Stimulated activated CD4-positive, alpha-beta T cell treated with anti-CD3 and anti-CD28 coated beads, Interleukin-2, amount 100 ng/mL, for 24 hours (primary cell): ENCODE measurements at regions not wholly inside any gene's neighbourhood (a gene's known extent, or its start where the extent isn't known, plus 50 kb on each side); places are given as distances from the start of the nearest gene placed in this dataset.

Source experiments
- DNase-seq, 2 donors: peaks; one replicate each; pipeline ENCODE4 v3.0.0-alpha.2; 2020

GRCh38 chr4:63020661-63021060 lies 1388.6 kb downstream of the TECRL start:
- no peak for DNase-seq

DNA sequence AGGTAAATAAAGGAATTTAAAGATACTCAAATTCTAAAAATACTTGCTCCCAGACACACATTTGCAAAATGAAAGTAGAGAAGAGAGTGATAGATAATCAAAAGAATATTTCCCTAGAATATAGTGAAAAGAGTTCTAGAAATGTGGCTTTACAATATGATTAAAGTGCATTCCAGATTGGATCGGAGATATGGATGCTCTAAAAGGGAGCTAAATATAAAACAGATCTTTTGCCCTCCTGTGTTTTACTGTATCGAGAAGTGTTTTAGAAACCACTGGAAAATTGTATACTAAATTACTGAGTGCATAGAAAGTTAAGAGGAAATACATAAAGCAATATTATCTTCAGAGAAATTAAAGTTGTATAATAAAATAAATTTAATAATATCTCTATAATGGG lies 1392.0 kb downstream of the TECRL start:
- no peak for DNase-seq

- DNase-seq = no peak
Observed at GRCh38 chr4:62970846-62971245, 1438.4 kb downstream of the TECRL start.

- DNase-seq = no peak
Observed at GRCh38 chr4:62960415-62960814, 1448.8 kb downstream of the TECRL start.

- no peak for DNase-seq
Observed at GRCh38 chr4:62953752-62954151, 1455.5 kb downstream of the TECRL start.

DNA sequence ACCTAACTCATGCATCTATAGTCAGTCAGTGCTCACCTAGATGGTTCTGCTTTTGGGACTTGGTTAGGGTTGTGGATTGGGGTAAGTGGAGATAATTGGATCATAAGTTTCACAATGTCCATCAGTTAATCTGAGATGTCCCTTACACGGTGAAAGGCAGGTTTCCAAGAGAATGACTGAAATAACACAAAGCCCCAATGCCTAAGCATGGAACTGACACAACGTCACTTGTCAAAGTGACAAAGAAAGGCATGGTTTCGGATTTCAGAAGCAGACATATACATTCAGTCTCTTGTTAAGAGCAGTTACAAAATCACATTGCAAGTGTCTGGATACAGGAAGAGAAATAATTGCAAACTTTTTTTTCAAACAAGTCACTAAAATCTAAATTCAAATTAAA lies 1456.9 kb downstream of the TECRL start:
- DNase-seq = no peak

DNA sequence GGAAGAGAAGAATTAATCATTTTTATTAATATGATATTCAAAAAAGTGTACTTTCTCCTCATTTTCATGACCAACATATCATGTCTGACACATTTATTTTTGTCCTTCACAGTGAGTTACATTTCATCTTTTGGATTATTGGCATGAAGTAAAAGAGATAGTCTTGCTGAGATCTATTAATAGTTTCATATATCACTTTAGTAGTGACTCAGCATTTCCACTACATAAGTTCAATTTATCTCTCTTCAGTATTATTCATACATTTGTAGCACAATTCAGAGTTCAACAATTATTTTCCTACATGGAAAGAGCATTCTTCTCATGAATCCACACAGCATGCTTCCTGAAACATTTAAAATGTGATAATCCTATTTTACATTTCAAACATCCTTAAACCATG lies 1461.1 kb downstream of the TECRL start:
- DNase-seq = no peak

DNA sequence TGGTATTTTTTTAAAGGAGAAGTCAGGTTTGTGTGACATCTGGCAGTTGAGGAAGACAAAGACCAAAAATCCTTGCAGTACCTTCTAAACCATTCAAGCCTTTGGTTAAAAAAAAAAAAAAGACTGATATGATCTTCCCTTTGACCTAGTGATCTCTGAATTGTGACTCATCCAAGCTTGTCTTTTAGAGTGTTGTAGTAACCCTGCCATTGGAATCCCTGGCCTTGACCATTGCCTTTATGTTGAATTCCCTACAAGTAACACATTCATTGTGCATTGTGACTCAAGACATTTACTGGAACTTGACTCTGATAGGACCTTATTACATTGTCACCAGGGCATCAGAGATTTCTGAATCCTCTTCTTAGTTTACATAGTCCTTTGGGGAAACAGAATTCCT lies 1469.0 kb downstream of the TECRL start:
- no peak for DNase-seq

- DNase-seq = no peak
Observed at GRCh38 chr4:62930884-62931283, 1478.4 kb downstream of the TECRL start.

DNA sequence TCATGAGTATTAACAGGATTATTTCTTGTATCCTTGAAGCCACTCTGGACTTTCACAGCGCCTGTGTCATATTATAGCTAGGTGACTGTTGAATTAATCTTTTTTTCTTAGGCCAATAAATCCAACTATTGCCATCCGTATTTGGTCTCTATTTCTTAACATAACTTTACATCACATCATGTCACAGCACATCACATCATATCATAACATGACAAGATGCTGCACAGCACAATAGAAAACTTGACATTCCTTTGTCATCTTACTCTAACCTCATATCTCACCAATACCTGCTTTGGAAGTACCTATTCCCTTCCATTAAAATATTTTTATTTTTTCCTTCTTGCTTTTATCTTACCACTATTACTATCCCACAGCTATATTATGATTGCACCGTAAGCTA lies 1480.8 kb downstream of the TECRL start:
- no peak for DNase-seq

DNA sequence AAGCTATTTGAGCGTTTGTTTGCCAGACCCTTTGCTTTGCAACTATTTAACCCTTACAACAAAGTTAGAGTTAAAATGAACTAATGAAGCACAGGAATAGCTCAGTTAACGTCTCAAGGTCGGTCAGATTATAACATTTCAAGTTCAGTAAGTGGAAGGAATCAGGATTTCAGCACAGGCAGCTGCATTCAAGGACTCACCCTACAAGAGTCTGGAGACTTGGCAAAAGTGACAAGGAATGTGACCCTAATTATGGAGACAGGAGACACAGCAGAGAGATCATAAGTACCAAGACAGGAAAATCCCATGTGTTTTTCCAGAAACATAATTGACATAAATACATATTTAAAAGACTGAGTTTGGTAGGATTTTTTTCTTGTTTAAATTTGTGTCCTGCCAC lies 1481.7 kb downstream of the TECRL start:
- DNase-seq = no peak

DNA sequence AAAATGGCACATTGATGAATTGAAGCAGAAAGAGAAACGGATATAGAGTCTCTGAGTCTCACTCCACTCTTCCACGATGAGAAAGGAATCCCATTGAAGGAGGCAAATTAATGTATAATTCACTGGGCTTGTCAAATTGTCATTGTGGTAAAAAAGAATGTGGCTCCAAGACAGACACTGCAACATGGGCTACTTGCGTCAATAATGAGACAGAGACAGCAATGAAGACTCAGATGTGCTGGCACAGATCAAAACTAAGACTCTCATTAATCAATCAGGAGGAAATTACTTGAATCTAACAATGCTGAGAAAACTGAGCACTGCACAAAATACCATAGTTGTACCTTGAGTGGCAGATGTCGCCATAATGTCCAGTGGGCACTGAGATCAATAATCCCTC lies 1485.5 kb downstream of the TECRL start:
- no peak for DNase-seq

DNA sequence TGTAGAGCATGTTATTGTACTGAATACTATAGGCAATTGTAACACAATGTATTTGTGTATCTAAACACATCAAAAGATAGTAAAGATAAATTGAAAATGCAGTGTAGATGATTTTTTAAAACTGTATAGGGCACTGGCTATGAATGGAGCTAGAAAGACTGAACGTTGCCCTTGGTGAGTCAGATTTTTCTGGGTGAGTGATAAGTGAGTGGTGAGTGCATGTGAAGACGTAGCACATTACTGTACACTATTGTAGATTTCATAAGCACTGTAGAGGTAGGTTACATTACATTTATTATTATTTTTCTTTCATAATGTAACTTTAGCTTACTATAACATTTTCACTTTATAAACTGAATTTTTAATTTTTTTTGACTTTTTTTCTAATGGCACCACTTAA lies 1491.6 kb downstream of the TECRL start:
- DNase-seq = no peak

GRCh38 chr4:62914758-62915157 lies 1494.5 kb downstream of the TECRL start:
- DNase-seq = no peak

- DNase-seq = no peak
Observed at GRCh38 chr4:62913065-62913464, 1496.2 kb downstream of the TECRL start.

GRCh38 chr4:62912531-62912930 lies 1496.7 kb downstream of the TECRL start:
- no peak for DNase-seq

GRCh38 chr4:62909238-62909637 lies 1500.0 kb downstream of the TECRL start:
- no peak for DNase-seq

DNA sequence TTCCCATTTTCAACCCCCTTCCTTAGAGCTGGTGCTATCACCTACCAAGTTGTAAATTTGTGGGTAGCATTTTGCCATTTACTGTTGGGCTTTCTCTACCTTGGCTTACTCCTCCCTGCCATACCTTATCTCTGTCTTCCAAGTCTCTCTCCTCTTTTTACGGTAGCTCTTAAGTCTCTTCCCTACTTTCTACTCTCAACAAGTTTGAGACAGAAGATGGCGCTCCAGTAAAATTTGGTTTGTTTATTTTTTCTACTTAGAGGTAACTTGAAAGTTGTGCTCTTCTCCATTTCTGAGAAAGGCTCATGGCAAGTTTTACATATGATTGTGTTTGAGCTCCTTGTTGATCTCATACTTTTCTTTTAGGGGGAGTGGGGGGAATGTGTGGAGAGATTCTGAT lies 1508.1 kb downstream of the TECRL start:
- no peak for DNase-seq

GRCh38 chr4:62899646-62900364 lies 1509.4 kb downstream of the TECRL start:
- no peak for DNase-seq

- DNase-seq = no peak
Observed at GRCh38 chr4:62898115-62898514, 1511.1 kb downstream of the TECRL start.

DNA sequence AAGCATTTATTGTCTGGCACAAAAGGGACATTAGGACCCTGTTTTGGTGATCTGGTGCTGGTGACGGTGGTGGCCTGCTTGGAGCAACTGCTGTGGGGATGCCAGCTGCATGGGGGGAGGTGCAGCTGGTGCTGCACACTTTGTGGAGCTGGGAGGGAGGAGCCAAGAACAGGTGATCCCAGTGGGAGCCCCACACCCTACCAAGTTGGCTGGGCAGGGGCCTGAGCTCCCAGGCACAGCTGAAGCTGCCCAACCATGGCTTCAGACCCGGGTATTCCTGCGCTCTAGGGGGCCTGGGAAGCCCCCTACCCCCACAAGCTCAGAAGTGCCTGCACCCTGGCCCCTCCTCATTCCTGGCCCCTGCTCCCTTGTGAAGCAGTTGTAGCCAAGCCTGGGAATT lies 1512.5 kb downstream of the TECRL start:
- no peak for DNase-seq

DNA sequence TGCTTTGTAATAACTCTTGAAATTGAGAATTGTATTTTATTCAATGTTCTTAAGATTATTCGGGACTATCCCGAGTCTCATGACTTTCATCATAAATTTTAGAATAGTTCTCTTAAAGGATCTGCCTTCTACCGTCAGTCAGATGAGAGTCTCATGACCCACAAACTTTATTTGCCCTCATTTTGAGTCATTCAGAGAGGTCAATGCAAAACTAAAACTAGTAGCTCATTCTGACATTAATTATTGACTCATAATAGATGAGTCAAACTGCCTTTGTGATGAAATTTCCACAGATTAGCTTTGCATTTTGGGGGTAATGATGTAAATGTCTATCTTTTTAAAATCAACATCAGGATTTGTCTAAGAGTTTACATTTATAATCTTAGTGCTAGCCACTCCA lies 1527.3 kb downstream of the TECRL start:
- DNase-seq = no peak

DNA sequence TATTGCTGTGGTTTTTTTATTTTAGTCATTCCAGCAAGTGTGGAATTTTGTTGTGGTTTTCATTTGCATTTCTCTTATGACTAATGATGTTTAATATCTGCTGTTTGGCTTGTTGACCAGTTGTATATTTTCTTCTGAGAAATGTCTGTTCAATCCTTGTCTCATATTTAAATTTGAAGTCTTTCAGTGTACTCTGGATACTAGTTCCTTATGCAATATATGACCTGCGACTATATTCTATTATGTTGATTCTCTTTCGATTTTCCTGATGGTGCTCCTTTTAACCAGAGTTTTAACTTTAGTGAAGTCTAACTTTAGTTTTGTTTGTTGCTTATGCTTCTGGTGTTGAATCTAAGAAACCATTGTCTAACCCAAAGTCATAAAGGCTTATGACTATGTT lies 1528.0 kb downstream of the TECRL start:
- DNase-seq = no peak

DNA sequence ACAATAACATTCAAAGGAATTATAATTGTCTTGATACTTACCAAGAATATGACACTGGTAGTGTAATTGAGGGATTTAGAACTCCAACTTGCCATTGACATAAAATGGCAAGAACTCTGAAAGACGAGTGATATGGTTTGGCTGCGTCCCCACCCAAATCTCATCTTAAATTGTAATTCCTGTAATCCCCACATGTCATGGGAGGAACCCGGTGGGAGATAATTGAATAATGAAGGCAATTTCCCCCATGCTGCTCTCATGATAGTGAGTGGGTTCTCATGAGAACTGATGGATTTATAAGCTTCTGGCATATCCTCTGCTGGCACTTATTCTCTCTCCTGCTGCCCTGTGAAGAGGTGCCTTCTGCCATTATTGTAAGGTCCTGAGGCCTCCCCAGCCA lies 1536.4 kb downstream of the TECRL start:
- DNase-seq = no peak

- no peak for DNase-seq
Observed at GRCh38 chr4:62871078-62871477, 1538.2 kb downstream of the TECRL start.

- DNase-seq = no peak
Observed at GRCh38 chr4:62870451-62870850, 1538.8 kb downstream of the TECRL start.
